ENCODE measurements at regions not wholly inside any gene's neighbourhood (a gene's known extent, or its start where the extent isn't known, plus 50 kb on each side); places are given as distances from the start of the nearest gene placed in this dataset.
"Not testable (repeated sequence)": the region's sequence is repeated elsewhere in the genome, so short reads cannot be mapped to it uniquely, and the experiment has no call there.

- Mint-ChIP-seq H3K36me3 (ENCODE audit: low read depth) (no peaks in the 10 kb centered on the region), H3K4me3 (no peak overlapping the region)
- DNase-seq: no peak
Observed at GRCh38 chr12:66746489-66747201, 67.8 kb upstream of the GRIP1 start.

GRCh38 chr12:66751432-66752113 lies 72.7 kb upstream of the GRIP1 start:
- no peak overlapping the region for H3K27ac Mint-ChIP-seq
- TF ChIP-seq, protein P1, sequence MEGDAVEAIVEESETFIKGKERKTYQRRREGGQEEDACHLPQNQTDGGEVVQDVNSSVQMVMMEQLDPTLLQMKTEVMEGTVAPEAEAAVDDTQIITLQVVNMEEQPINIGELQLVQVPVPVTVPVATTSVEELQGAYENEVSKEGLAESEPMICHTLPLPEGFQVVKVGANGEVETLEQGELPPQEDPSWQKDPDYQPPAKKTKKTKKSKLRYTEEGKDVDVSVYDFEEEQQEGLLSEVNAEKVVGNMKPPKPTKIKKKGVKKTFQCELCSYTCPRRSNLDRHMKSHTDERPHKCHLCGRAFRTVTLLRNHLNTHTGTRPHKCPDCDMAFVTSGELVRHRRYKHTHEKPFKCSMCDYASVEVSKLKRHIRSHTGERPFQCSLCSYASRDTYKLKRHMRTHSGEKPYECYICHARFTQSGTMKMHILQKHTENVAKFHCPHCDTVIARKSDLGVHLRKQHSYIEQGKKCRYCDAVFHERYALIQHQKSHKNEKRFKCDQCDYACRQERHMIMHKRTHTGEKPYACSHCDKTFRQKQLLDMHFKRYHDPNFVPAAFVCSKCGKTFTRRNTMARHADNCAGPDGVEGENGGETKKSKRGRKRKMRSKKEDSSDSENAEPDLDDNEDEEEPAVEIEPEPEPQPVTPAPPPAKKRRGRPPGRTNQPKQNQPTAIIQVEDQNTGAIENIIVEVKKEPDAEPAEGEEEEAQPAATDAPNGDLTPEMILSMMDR (IDR thresholded peaks at IDR 0.05): no peak
- H3K27me3 Mint-ChIP-seq (ENCODE audit: low read depth, poor library complexity): no peaks in the 10 kb centered on the region
- no peaks in the 10 kb centered on the region for H3K9me3 Mint-ChIP-seq
- peaks cover 12% of the 10 kb centered on the region for H3K4me1 Mint-ChIP-seq
- no peak overlapping the region for H3K4me3 Mint-ChIP-seq
- DNase-seq: no peak
- H3K36me3 Mint-ChIP-seq (ENCODE audit: low read depth): no peaks in the 10 kb centered on the region

More at GRCh38 chr12:66746489-66747201, 67.8 kb upstream of the GRIP1 start:
- peaks cover 4% of the 10 kb centered on the region for H3K27me3 Mint-ChIP-seq (ENCODE audit: low read depth, poor library complexity)
- H3K27ac Mint-ChIP-seq: no peak overlapping the region
- H3K9me3 Mint-ChIP-seq: no peaks in the 10 kb centered on the region
- peaks cover 9% of the 10 kb centered on the region for H3K4me1 Mint-ChIP-seq
- TF ChIP-seq, protein P1 (IDR thresholded peaks at IDR 0.05): no peak

- Mint-ChIP-seq H3K27ac (no peak overlapping the region), H3K36me3 (ENCODE audit: low read depth) (no peaks in the 10 kb centered on the region), H3K4me3 (no peak overlapping the region), H3K27me3 (ENCODE audit: low read depth, poor library complexity) (no peaks in the 10 kb centered on the region), H3K4me1 (peaks cover 12% of the 10 kb centered on the region), H3K9me3 (no peaks in the 10 kb centered on the region)
- no peak for DNase-seq
- TF ChIP-seq, protein P1 (IDR thresholded peaks at IDR 0.05): no peak
Observed at GRCh38 chr12:66753810-66754209, 74.9 kb upstream of the GRIP1 start.

- no peak overlapping the region for H3K27ac Mint-ChIP-seq
- DNase-seq: no peak
- TF ChIP-seq, protein P1 (IDR thresholded peaks at IDR 0.05): no peak
- peaks cover 15% of the 10 kb centered on the region for H3K9me3 Mint-ChIP-seq
- H3K4me3 Mint-ChIP-seq: no peak overlapping the region
- peaks cover 12% of the 10 kb centered on the region for H3K4me1 Mint-ChIP-seq
- peaks cover 1% of the 10 kb centered on the region for H3K36me3 Mint-ChIP-seq (ENCODE audit: low read depth)
- no peaks in the 10 kb centered on the region for H3K27me3 Mint-ChIP-seq (ENCODE audit: low read depth, poor library complexity)
Observed at GRCh38 chr12:66755727-66756395, 77.0 kb upstream of the GRIP1 start.

DNA sequence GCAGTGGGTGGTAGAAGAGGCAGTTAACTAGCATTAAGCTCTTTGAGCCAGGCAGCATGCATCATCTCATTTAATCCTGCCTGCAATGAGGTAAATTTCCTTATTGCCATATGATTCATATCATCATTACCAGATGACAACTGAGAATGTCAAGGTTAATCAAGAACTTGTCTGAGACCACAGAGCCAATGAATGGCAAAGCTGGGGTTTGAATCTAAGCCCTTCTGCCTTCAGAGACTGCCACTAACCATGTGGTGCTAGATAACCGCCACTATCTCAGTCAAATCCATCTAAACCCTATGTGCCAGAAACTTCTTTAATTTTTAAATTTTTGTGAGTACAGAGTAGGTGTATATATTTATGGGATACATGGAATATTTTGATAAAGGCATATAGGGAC lies 77.8 kb upstream of the GRIP1 start:
- H3K4me3 Mint-ChIP-seq: no peak overlapping the region
- H3K27ac Mint-ChIP-seq: no peak overlapping the region
- peaks cover 22% of the 10 kb centered on the region for H3K9me3 Mint-ChIP-seq
- H3K4me1 Mint-ChIP-seq: peaks cover 12% of the 10 kb centered on the region
- peaks cover 5% of the 10 kb centered on the region for H3K36me3 Mint-ChIP-seq (ENCODE audit: low read depth)
- DNase-seq: no peak
- H3K27me3 Mint-ChIP-seq (ENCODE audit: low read depth, poor library complexity): peaks cover 5% of the 10 kb centered on the region
- TF ChIP-seq, protein P1 (IDR thresholded peaks at IDR 0.05): no peak

DNA sequence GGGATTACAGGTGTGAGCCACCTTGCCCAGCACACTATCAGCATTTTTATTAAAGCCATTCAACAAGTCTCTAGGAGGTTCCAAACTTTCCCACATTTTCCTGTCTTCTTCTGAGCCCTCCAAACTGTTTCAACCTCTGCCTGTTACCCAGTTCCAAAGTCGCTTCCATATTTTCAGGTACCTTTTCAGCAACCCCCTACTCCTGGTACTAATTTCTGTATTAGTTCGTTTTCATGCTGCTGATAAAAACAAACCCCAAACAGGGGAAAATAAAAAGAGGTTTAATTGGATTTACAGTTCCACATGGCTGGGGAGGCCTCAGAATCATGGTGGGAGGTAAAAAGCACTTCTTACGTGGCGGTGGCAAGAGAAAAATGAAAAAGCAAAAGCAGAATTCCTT lies 81.2 kb upstream of the GRIP1 start:
- H3K27me3 Mint-ChIP-seq (ENCODE audit: low read depth, poor library complexity); DNase-seq: not testable (repeated sequence)

More for the DNA sequence above, 81.2 kb upstream of the GRIP1 start:
- not testable (repeated sequence) for H3K36me3 Mint-ChIP-seq (ENCODE audit: low read depth); H3K4me1 Mint-ChIP-seq; H3K4me3 Mint-ChIP-seq; H3K27ac Mint-ChIP-seq
- H3K9me3 Mint-ChIP-seq: peaks cover 22% of the 10 kb centered on the region
